HEK293 (cell line): ENCODE measurements at regions not wholly inside any gene's neighbourhood (a gene's known extent, or its start where the extent isn't known, plus 50 kb on each side); places are given as distances from the start of the nearest gene placed in this dataset.

Source experiments
- CTCF ChIA-PET: fragments of 350-600 bp; formaldehyde crosslinking; extraction: SDS; loops from one replicate; lab custom pipeline; 2021; ENCODE audit warnings: antibody characterized with exemption; lab: Yijun Ruan, JAX
- POLR2A ChIA-PET: fragments of 300-600 bp; formaldehyde crosslinking; extraction: SDS; loops from one replicate; lab custom pipeline; 2020; ENCODE audit warnings: antibody characterized with exemption, inconsistent platforms; lab: Yijun Ruan, JAX
- H3K27ac ChIP-seq: fragments of 200-500 bp; sonication (Bioruptor generic); 2 replicates; pipeline ENCODE4 v1.5.1; 2014; ENCODE audit warnings: low read depth, low read length, control low read depth, inconsistent platforms; ENCODE audit errors: extremely low read depth
- H3K36me3 ChIP-seq, 2 experiments: fragments of 200-500 bp in 1 of 2; sonication (Bioruptor generic) in 1 of 2; 1 replicate in 1 of 2; 2 replicates in 1 of 2; pipeline ENCODE4 v1.5.1; 2014 to 2017; ENCODE audit warnings: inconsistent platforms in 2 of 2, low read length in 2 of 2; ENCODE audit not compliant: control insufficient read depth in 2 of 2, insufficient read depth in 1 of 2
- H3K4me1 ChIP-seq: fragments of 200-500 bp; sonication (Bioruptor generic); 2 replicates; pipeline ENCODE4 v1.5.1; 2014; ENCODE audit warnings: mild to moderate bottlenecking, low read length, inconsistent platforms; ENCODE audit not compliant: control insufficient read depth, insufficient read depth
- H3K4me3 ChIP-seq: 2 replicates; pipeline ENCODE4 v1.5.1; 2011; ENCODE audit warnings: low read depth, mild to moderate bottlenecking, control low read depth, low read length, moderate library complexity
- H3K9me3 ChIP-seq: fragments of 200-500 bp; sonication (Bioruptor generic); 2 replicates; pipeline ENCODE4 v1.5.1; 2014; ENCODE audit warnings: low read depth, low read length, inconsistent platforms; ENCODE audit not compliant: control insufficient read depth, insufficient read depth
- ATF2 ChIP-seq: fragments of 450-650 bp; formaldehyde crosslinking; IDR thresholded peaks from 2 replicates; pipeline ENCODE4 v1.5.1; 2016; ENCODE audit warnings: missing biosample characterization, missing genetic modification characterization, low read depth
- FEZF1 ChIP-seq: fragments of 450-650 bp; formaldehyde crosslinking; IDR thresholded peaks from 2 replicates; pipeline ENCODE4 v1.5.1; 2016; ENCODE audit warnings: missing biosample characterization, missing genetic modification characterization
- GLIS1 ChIP-seq: fragments of 450-650 bp; formaldehyde crosslinking; IDR thresholded peaks from 2 replicates; pipeline ENCODE4 v1.5.1; 2016; ENCODE audit warnings: missing biosample characterization, missing genetic modification characterization
- HIC1 ChIP-seq: fragments of 450-650 bp; formaldehyde crosslinking; IDR thresholded peaks from 2 replicates; pipeline ENCODE4 v1.5.1; 2016; ENCODE audit warnings: missing biosample characterization, missing genetic modification characterization
- PATZ1 ChIP-seq: fragments of 450-650 bp; formaldehyde crosslinking; IDR thresholded peaks from 2 replicates; pipeline ENCODE4 v1.5.1; 2016; ENCODE audit warnings: missing biosample characterization, missing genetic modification characterization
- PRDM10 ChIP-seq: fragments of 450-650 bp; formaldehyde crosslinking; IDR thresholded peaks from 2 replicates; pipeline ENCODE4 v1.5.1; 2016; ENCODE audit warnings: missing biosample characterization, missing genetic modification characterization
- SCRT1 ChIP-seq: fragments of 450-650 bp; formaldehyde crosslinking; IDR thresholded peaks from 2 replicates; pipeline ENCODE4 v1.5.1; 2016; ENCODE audit warnings: missing biosample characterization, missing genetic modification characterization, borderline replicate concordance
- SP7 ChIP-seq: fragments of 450-650 bp; formaldehyde crosslinking; IDR thresholded peaks from 2 replicates; pipeline ENCODE4 v1.5.1; 2016; ENCODE audit warnings: missing biosample characterization, missing genetic modification characterization
- TCF7L2 ChIP-seq: IDR thresholded peaks from 2 replicates; pipeline ENCODE4 v1.6.1; 2011; ENCODE audit warnings: low read depth, mild to moderate bottlenecking, inconsistent platforms, low read length, moderate library complexity, borderline replicate concordance
- YY2 ChIP-seq: fragments of 450-650 bp; formaldehyde crosslinking; IDR thresholded peaks from 2 replicates; pipeline ENCODE4 v1.5.1; 2016; ENCODE audit warnings: missing biosample characterization, missing genetic modification characterization
- ZBTB17 ChIP-seq: fragments of 450-650 bp; formaldehyde crosslinking; IDR thresholded peaks from 2 replicates; pipeline ENCODE4 v1.5.1; 2016; ENCODE audit warnings: missing biosample characterization, missing genetic modification characterization
- ZBTB20 ChIP-seq: fragments of 450-650 bp; formaldehyde crosslinking; IDR thresholded peaks from 2 replicates; pipeline ENCODE4 v1.5.1; 2016; ENCODE audit warnings: missing biosample characterization, missing genetic modification characterization
- ZBTB21 ChIP-seq: fragments of 450-650 bp; formaldehyde crosslinking; IDR thresholded peaks from 2 replicates; pipeline ENCODE4 v1.5.1; 2017; ENCODE audit warnings: missing biosample characterization, missing genetic modification characterization
- ZBTB44 ChIP-seq: fragments of 450-650 bp; IDR thresholded peaks from 2 replicates; pipeline ENCODE4 v1.5.1; 2018; ENCODE audit warnings: missing biosample characterization, mild to moderate bottlenecking, missing genetic modification characterization
- ZEB2 ChIP-seq: fragments of 450-650 bp; formaldehyde crosslinking; IDR thresholded peaks from 2 replicates; pipeline ENCODE4 v1.5.1; 2016; ENCODE audit warnings: missing biosample characterization, missing genetic modification characterization
- ZFHX2 ChIP-seq: fragments of 450-650 bp; formaldehyde crosslinking; conservative IDR thresholded peaks from 2 replicates; pipeline ENCODE4 v1.5.1; 2016; ENCODE audit warnings: missing biosample characterization, missing genetic modification characterization
- ZFP3 ChIP-seq: fragments of 450-650 bp; formaldehyde crosslinking; IDR thresholded peaks from 2 replicates; pipeline ENCODE4 v1.5.1; 2016; ENCODE audit warnings: low read depth, missing biosample characterization, missing genetic modification characterization
- ZNF138 ChIP-seq: fragments of 450-650 bp; formaldehyde crosslinking; IDR thresholded peaks from 2 replicates; pipeline ENCODE4 v1.5.1; 2016; ENCODE audit warnings: missing biosample characterization, missing genetic modification characterization, borderline replicate concordance
- ZNF211 ChIP-seq: fragments of 450-650 bp; formaldehyde crosslinking; IDR thresholded peaks from 2 replicates; pipeline ENCODE4 v1.5.1; 2016; ENCODE audit warnings: low read depth, missing biosample characterization, missing genetic modification characterization
- ZNF335 ChIP-seq: fragments of 450-650 bp; formaldehyde crosslinking; conservative IDR thresholded peaks from 2 replicates; pipeline ENCODE4 v1.5.1; 2016; ENCODE audit warnings: missing biosample characterization, missing genetic modification characterization
- ZNF366 ChIP-seq: fragments of 450-650 bp; formaldehyde crosslinking; conservative IDR thresholded peaks from 2 replicates; pipeline ENCODE4 v1.5.1; 2016; ENCODE audit warnings: missing biosample characterization, missing genetic modification characterization
- ZNF561 ChIP-seq: fragments of 450-650 bp; IDR thresholded peaks from 2 replicates; pipeline ENCODE4 v1.5.1; 2018; ENCODE audit warnings: missing biosample characterization, missing genetic modification characterization, borderline replicate concordance
- ZNF585B ChIP-seq: fragments of 450-650 bp; formaldehyde crosslinking; IDR thresholded peaks from 2 replicates; pipeline ENCODE4 v1.5.1; 2016; ENCODE audit warnings: missing biosample characterization, missing genetic modification characterization
- ZNF624 ChIP-seq: fragments of 450-650 bp; formaldehyde crosslinking; IDR thresholded peaks from 2 replicates; pipeline ENCODE4 v1.5.1; 2017; ENCODE audit warnings: missing biosample characterization, missing genetic modification characterization
- ZNF629 ChIP-seq: fragments of 450-650 bp; formaldehyde crosslinking; IDR thresholded peaks from 2 replicates; pipeline ENCODE4 v1.5.1; 2017; ENCODE audit warnings: missing biosample characterization, missing genetic modification characterization
- ZNF654 ChIP-seq: fragments of 450-650 bp; formaldehyde crosslinking; IDR thresholded peaks from 2 replicates; pipeline ENCODE4 v1.5.1; 2016; ENCODE audit warnings: low read depth, missing biosample characterization, missing genetic modification characterization
- ZNF76 ChIP-seq: fragments of 450-650 bp; formaldehyde crosslinking; IDR thresholded peaks from 2 replicates; pipeline ENCODE4; 2016; ENCODE audit warnings: low read depth, missing biosample characterization, missing genetic modification characterization, borderline replicate concordance
- ZXDB ChIP-seq: fragments of 450-650 bp; formaldehyde crosslinking; IDR thresholded peaks from 2 replicates; pipeline ENCODE4 v1.5.1; 2016; ENCODE audit warnings: missing biosample characterization, missing genetic modification characterization

- Histone ChIP-seq H3K4me3 (no peak overlapping the region), H3K36me3 (no peaks in the 10 kb centered on the region), H3K27ac (no peak overlapping the region), H3K9me3 (no peaks in the 10 kb centered on the region), H3K4me1 (peaks cover 10% of the 10 kb centered on the region)
- POLR2A ChIA-PET: no interaction called here
- CTCF ChIA-PET: interaction anchor here (1.1 to 2.7 kb wide), 7 partner anchors 10 to 471 kb away, joined by 3 to 10 read pairs (median 6); partner anchors contain the start of gene NSG2
- peak; percentile 99 for TF ChIP-seq ZNF335 (tag by site-specific recombination)
- TF ChIP-seq ZNF629 (tag by site-specific recombination): peak; percentile 95
- no peak for TF ChIP-seq ZFP3
- TF ChIP-seq FEZF1: peak; percentile 44; the same call in 1 of the 2 replicates
- TF ChIP-seq ATF2 (tag by site-specific recombination): peak; percentile 91
- TF ChIP-seq YY2 (tag by site-specific recombination): peak; percentile 56; the same call in 1 of the 2 replicates
- TF ChIP-seq ZNF654 (tag by site-specific recombination): no peak
- TF ChIP-seq SP7 (tag by site-specific recombination): 0 out of 2 replicates have a peak, but pooled peaks have one; percentile 21
- peak; percentile 82; the same call in 1 of the 2 replicates for TF ChIP-seq ZNF76 (tag by site-specific recombination)
- no peak for TF ChIP-seq ZNF585B (tag by site-specific recombination)
- TF ChIP-seq ZBTB20: peak; percentile 12; the same call in 1 of the 2 replicates
- no peak for TF ChIP-seq ZNF211 (tag by site-specific recombination)
- TF ChIP-seq ZNF138 (tag by site-specific recombination): no peak
- peak; percentile 92 for TF ChIP-seq ZBTB21
- peak; percentile 31; the same call in 1 of the 2 replicates for TF ChIP-seq ZBTB44
- TF ChIP-seq ZNF366 (tag by site-specific recombination): peak; percentile 65
- peak; percentile 73; the same call in 1 of the 2 replicates for TF ChIP-seq ZNF561
- 0 out of 2 replicates have a peak, but pooled peaks have one; percentile 11 for TF ChIP-seq HIC1 (tag by site-specific recombination)
- peak; percentile 99 for TF ChIP-seq SCRT1
- TF ChIP-seq ZEB2 (tag by site-specific recombination): 0 out of 2 replicates have a peak, but pooled peaks have one; percentile 40
- TF ChIP-seq TCF7L2: no peak
- TF ChIP-seq ZBTB17 (tag by site-specific recombination): peak; percentile 90
- TF ChIP-seq PATZ1 (tag by site-specific recombination): no peak
- peak; percentile 26; the same call in 1 of the 2 replicates for TF ChIP-seq ZXDB
- 0 out of 2 replicates have a peak, but pooled peaks have one; percentile 10 for TF ChIP-seq ZFHX2 (tag by site-specific recombination)
- TF ChIP-seq PRDM10 (tag by site-specific recombination): peak; percentile 33; the same call in 1 of the 2 replicates
- no peak for TF ChIP-seq ZNF624
- peak; percentile 26; the same call in 1 of the 2 replicates for TF ChIP-seq GLIS1 (tag by site-specific recombination)
Measured at GRCh38 chr5:174323878-174324281, 278.4 kb downstream of the NSG2 start.
